NCI-H1417 (cell line): ENCODE measurements at regions not wholly inside any gene's neighbourhood (a gene's known extent, or its start where the extent isn't known, plus 50 kb on each side); places are given as distances from the start of the nearest gene placed in this dataset.
A peak's percentile ranks its signal among the peaks of the same experiment; 100 is the strongest.

Experiments used
- DNase-seq, 3 experiments: peaks; one replicate each; lab custom pipeline; 2025; lab: John Stamatoyannopoulos, UW

GRCh38 chr3:69535613-69536012 is 149.7 kb upstream of the FRMD4B start:
- DNase-seq = no peak

DNA sequence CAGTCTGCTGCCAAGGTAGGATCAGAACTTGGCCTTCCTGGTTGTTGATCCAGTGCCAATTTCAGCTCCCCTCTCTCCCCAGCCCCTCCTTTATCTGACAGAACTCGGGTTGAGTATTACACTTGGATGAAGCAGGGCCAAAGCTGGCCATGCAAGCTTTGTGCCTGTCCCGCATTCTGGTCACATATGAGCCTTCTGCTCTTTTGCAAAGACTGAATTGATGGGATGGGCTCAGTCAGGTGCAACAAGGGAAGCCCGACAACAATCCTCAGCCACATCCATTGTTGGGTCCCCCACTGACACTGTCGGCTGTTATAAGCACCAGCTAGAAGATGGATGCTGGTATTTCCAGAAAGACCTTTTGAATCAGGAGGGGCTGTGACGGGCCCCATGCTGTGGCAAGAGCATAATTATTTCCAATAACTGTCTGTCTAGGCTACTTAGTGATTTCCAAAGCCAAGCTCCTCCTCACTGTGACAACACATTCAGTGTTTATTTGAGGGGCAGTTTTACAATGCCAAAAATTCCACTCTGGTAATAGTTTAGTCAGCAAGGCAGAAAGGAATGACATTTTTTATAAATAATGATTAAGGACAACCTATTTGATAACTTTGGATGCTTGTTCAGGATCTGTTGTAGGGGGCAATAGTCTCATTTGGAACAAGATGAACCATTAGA is 146.8 kb upstream of the FRMD4B start:
- peak in 2 of 3 experiments; percentile 7 to 59 for DNase-seq

- DNase-seq = no peak
These were observed 146.0 kb upstream of the FRMD4B start for GRCh38 chr3:69531576-69532546.

- no peak for DNase-seq
These were observed 144.7 kb upstream of the FRMD4B start for GRCh38 chr3:69530554-69530953.

DNA sequence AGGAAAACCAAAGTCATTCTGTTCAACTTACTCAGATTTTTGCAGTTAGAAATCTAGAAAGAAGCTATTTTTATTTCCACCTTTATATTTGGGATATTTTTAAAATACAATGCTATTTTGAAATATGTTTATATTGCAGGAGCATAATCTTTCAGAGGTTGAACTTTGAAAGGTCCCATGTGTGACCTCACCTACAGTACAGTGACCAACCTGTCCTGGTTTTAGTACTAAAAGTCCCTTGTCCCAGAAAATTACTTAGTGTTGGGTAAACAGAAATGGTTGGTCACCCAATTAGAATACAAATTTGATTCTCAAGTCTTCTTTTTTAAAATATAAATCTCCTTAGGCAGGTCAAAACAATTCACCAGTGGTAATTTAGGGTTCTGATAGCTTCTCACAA is 141.6 kb upstream of the FRMD4B start:
- DNase-seq = no peak

DNA sequence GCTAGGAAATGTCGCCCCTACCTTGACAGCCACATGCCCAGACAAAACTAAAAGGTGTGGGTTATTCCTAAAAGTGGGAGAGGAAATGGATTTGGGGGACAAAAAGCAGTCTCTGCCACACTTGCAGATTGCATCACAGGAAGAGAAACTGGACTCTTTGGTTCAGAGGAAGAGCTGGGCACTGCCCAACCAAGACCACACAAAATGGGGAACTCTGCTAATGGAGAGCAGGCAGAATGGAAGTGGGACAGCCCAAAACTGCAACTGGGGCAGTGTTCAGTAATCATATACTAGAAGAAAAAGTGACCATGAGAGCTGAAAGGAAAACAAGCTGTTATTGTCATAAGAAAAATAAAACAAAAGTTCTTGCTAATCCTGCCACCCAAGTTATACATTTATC is 138.9 kb upstream of the FRMD4B start:
- no peak for DNase-seq

DNA sequence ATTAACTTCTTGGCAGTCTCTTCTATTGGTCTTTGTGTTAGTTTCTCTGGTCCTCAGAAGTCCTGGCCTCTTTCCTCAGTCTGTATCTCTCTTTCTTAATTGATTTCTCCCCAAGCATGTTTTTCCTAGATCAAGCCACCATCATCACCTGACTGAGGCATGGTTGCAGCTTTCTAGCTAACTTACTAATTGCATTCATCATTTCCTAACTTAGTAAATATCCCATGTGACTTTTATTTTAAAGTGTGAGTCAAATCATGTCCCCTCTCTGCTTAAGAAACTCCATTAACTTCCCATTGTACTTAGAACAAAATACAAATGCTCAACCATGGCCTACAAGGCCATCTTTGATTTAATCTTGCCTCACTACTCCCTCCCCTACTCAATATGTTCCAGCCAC is 135.4 kb upstream of the FRMD4B start:
- DNase-seq = no peak

DNA sequence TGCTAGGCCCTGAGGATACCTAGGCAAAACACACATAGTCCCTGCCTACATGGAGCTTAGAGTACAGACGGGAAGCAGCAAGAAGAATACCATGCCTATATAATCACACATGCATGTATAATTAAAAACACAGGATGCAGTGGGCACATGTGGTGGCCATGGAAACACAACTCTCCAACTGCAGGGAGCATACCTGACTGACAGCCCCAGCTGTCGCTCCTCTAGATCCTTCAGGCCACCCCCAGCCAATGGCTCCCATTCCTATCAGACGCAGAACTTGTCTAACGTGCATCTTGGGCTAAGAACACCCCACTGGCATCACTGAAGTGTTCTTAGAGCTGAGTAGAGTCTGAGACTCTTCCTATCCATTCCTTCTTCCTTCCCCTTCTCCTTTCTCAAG is 125.5 kb upstream of the FRMD4B start:
- DNase-seq = no peak

DNA sequence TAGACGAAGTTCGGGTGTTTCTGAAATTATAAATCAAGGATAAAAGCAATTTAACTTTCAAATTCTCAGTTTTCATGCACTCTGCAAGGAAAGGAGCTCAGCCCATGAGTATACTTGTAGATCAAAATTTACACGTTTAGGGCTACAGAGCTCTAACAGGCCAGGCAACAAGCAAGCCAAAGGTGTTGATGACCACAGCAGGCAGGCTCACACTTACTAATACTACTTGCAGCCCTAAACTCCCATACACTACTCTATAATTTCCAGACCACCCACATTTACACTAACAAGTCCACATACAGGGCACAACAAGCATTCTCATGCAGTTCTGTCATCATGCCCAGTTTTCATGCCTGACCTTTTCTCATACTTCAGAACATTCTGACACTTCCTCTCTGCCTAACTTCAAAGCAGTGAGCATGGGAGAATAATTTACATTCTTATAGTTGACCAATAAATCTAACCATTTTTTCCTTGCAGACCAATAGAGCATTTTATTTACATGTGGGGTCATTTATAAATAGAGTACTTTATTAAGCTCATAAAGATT is 124.7 kb upstream of the FRMD4B start:
- no peak for DNase-seq

- DNase-seq = no peak
These were observed 123.4 kb upstream of the FRMD4B start for GRCh38 chr3:69509288-69509687.

GRCh38 chr3:69505770-69506407 is 120.0 kb upstream of the FRMD4B start:
- peak in 2 of 3 experiments; percentile 35 to 74 for DNase-seq

GRCh38 chr3:69504232-69504631 is 118.3 kb upstream of the FRMD4B start:
- DNase-seq = no peak

- DNase-seq = no peak
These were observed 114.7 kb upstream of the FRMD4B start for GRCh38 chr3:69500604-69501003.

DNA sequence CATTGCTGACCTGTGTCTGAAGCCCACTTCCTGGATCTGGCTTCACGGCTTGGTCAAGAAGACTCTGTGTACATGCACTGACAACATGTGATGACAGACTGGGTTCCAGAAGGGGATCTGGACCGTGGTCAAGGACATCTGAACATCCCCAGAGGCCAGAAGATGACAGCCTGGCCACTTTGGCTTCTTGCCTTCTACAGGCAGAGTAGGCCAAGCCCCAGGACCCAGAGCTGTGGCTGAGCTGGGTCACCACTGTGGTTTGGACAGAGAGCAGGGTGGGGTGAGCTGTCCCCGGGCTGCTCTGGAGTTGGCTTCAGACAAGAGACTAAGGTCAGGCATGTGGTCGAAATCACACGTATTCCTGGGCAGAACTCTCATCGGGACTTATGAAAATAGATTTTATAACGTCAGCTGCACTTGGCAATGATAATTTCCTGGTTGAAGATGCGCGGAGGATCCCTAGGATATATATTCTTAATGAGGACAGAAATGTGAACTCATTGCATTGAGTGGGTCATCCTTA is 114.1 kb upstream of the FRMD4B start:
- DNase-seq = no peak

DNA sequence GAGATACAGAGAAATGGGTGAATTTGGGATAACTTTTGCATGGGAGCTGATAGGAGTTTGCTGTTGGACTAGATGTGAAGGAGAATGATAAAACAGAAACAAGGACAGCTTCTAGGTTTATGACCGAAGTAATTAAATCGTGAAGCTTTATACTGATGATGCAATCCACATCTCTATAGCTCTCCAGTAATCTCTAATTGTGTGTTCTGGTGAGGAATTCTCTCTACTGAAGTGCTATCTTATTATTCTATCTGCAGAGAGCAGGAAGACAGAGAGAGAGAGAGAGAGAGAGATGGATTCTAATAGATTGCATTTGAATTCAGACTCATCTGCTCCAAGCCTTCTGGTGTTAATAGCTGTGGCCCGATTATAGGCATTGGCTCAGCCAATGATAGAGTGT is 113.5 kb upstream of the FRMD4B start:
- no peak for DNase-seq

DNA sequence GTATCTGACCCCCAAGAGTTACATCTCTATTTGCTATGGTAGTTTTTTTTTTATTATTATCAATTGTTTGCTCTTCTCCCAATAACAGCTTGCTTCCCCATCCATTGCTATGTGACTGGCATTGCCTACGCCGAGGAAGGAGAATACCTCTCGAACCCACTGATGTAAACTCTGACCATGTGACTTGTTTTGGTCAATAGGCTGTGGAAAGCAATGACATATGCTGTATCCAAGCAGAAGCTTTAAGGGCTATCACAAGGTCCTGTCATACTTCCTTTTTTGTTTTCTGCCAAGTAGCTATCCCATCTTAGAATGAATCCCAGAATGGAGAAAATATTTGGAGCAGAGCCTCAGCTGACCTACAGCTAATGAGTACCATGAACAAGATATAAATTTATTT is 111.0 kb upstream of the FRMD4B start:
- no peak for DNase-seq

- no peak for DNase-seq
These were observed 108.3 kb upstream of the FRMD4B start for GRCh38 chr3:69494185-69494584.

DNA sequence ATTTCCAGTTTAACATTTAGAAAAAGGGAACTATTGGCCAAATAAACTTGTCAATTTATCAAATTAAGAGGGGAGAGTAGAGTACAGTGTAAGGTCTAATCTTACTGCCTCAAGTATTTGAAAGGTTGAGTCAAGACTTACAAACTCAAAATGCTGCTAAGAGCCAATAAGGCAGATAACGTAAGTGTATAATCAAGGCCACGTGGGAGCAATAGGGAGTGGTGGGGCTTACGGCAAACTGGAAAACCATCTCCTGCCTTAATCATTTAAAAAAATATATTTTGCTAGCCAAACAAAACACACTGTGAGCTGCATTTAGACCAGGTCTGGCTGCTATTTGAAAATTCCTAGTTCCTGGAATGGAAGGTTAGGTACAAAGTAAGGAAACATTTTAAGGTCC is 107.3 kb upstream of the FRMD4B start:
- DNase-seq = no peak

DNA sequence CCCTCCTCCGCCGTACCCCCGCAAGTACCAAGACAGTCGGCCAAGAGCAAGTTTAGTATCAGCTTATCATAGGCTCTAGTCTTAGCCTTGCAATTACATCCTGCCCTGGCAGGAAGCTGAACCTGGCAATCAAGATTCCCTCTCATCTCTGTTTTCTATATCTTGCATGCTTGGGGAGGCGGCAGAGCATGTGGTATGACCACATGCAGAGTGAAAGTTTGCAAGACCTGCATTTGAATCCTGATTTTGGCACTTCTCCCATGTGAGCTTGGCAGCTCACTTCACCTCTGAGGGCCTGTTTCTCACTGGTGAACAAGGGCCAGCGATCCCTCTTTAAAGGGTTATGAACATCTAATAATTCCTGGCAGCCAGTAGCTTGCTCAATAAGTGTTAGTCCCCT is 106.1 kb upstream of the FRMD4B start:
- DNase-seq = no peak

- DNase-seq = no peak
These were observed 105.1 kb upstream of the FRMD4B start for GRCh38 chr3:69490971-69491370.

DNA sequence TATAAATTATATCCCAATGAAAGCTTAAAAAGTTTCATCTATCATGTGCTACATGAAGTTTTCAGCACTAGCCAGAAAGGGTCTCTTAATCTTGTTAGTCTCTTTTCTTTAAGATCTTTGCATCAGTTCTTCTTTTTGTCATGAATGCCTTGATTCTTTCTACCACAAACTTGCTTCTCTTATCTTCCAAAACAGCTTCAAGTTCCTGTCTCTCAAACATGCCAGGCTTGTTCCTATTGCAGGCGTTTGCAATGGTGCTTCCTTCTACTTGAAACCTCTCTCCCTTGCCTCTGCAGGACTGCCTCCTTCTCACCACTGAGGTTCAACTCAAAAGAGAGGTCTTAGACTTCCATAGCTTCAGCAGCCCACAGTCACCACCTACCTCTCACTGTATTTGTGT is 104.3 kb upstream of the FRMD4B start:
- no peak for DNase-seq

DNA sequence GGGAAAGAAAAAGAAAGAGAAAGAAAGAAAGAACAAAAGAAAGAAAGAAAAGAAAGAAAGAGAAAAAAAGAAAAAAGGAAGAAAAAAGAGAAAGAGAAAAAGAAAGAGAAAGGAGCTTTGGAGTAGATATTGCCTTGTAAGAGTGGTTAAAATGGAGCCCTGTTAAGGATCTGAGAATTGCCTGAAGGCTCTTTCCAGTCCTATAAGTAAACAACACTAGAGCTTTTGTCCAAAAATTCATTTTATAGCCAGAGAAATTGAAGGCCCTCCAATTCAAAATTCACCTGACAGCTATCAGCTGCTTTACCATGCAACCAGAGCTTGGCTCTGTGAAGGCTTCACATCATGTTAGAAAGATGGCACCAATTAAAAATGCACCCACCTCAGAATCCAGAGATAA is 102.1 kb upstream of the FRMD4B start:
- DNase-seq = no peak
